ENCODE measurements at regions not wholly inside any gene's neighbourhood (a gene's known extent, or its start where the extent isn't known, plus 50 kb on each side); places are given as distances from the start of the nearest gene placed in this dataset.
"Not testable (repeated sequence)": the region's sequence is repeated elsewhere in the genome, so short reads cannot be mapped to it uniquely, and the experiment has no call there.

- no peak for DNase-seq (ENCODE audit: low read depth in 1 of 2, low spot score in 1 of 2)
These were observed 728.7 kb downstream of the DIAPH3 start for GRCh38 chr13:59435024-59435423.

DNA sequence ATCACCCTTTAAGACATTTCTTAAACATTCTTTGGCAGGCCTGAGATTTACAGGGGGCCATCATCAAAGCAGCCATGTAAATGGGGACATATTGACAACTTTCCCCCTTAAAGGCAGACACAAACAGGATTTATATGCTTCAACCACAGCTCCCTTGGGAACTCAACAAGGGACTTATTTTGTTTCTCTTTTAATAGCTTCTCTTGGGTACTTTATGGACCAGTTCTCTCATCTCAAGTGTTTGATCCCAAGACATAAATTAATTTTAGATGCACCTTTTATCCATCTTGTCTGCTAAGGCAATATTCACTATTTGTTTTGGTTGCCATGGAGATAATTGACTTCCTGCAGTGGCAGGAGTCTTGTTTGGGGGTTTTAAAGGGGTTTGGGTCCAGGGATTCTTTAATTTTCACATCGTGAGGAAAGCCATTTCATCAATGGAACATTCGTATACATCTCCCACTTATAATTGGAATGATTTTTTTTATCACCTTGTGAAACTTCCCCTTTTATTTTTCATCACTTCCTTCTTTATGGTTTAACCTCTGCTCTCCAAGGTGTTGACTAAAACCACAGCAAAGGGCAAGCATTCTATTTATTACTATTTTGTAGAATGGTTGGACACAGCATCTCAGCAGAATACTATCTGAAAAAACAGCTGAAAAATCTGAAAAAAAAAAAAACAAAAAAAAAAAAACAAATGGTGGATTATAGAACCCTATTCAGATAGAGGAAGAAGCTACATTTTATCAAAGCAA is 726.0 kb downstream of the DIAPH3 start:
- DNase-seq (ENCODE audit: low read depth in 1 of 2, low spot score in 1 of 2), result no peak

- no peak for DNase-seq (ENCODE audit: low read depth in 1 of 2, low spot score in 1 of 2)
These were observed 723.8 kb downstream of the DIAPH3 start for GRCh38 chr13:59439776-59440428.

- not testable (repeated sequence) for DNase-seq (ENCODE audit: low read depth in 1 of 2, low spot score in 1 of 2)
These were observed 722.7 kb downstream of the DIAPH3 start for GRCh38 chr13:59441068-59441467.

GRCh38 chr13:59441596-59442280 is 722.0 kb downstream of the DIAPH3 start:
- no peak for DNase-seq (ENCODE audit: low read depth in 1 of 2, low spot score in 1 of 2)

GRCh38 chr13:59442461-59442860 is 721.3 kb downstream of the DIAPH3 start:
- no peak for DNase-seq (ENCODE audit: low read depth in 1 of 2, low spot score in 1 of 2)

DNA sequence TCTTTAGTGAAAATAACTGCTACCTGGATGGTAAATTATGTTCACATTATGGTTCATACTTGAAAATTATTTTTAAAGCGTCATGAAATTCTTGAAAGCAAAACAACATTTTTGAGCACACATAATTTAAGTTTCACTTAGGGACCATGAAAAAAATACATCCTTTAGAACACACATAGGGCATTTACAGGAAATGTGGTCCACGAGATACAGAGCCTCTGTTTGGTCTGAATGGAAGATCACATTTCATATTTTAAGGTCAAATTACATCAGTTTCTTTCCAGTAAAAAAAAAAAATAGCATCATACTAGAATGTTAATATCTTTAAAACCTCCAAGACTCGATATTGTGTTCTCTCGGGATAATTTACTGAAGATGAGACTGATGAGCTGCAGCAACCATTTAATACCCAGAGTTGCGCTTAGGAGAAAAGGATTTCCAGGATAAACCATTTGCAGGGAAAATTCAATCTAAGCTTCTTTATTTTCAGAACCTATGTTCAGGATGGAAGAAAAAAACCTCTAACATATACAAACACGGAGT is 720.7 kb downstream of the DIAPH3 start:
- no peak for DNase-seq (ENCODE audit: low read depth in 1 of 2, low spot score in 1 of 2)

DNA sequence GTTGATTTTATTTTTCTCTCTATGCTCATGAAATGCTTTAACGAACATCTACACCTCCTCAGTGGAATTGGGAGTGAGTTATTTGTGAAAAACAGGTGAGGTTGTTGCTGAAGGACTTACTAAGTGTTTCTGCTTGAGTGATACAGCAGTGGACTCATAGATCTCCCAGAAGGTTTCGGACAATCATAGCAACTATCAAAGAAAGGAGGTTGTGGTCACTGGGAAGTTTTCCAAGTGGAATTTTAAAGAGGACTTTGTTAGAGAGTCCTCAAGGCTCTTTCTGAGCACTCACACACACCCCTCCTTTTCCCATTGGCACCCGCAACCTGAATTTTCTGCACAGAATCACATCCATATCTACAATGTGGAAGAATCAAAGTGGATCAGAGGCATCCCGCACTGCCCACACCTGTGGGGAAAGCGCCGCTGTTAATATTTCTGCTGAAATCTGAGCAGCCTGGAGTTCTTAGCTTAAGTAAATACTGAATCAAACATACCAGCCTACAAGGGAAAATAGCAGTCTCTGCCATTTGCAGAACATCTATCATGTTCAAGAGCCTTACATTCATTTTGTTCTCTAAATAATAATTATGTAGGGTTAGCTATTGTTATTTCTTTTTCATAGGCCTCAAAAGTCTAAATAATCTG is 719.4 kb downstream of the DIAPH3 start:
- DNase-seq (ENCODE audit: low read depth in 1 of 2, low spot score in 1 of 2), result no peak

DNA sequence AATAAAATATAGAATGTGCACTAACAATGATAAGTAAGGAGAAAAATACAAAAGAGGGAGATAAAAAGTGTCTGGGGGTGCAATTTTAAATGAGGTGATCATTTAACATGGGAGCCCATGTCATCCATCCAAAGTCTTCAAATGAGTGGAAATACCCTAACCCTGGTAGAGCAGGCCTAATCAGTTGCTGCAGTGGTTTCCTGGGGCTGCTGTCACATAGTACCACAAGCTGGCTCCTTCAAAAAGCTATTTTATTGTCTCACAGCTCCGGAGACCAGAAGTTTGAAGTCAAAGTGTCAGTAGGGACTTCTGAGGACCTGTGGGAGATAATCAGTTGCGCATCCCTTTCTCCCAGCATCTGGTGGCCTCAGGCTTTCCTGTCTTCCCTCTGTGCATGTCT is 717.9 kb downstream of the DIAPH3 start:
- no peak for DNase-seq (ENCODE audit: low read depth in 1 of 2, low spot score in 1 of 2)

DNA sequence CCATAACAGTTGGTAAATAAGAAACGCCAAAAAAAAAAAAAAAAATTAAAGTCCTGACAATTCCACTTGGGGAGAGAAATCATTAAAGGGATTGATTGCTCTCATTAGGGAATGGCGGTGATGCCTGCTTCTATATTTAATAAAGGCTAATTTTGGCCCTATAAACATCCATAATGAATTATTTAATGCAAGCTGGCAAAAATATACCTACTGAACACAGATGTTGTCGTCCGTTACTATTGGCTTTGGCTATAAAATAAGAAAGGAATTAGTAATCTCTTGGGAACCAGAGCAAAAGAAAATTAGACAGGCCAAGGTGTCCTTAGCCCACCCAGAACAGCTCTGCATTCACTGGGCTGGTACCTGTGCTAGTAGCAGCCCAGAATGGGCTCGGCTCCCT is 717.3 kb downstream of the DIAPH3 start:
- DNase-seq (ENCODE audit: low read depth in 1 of 2, low spot score in 1 of 2), result no peak

GRCh38 chr13:59447031-59447430 is 716.7 kb downstream of the DIAPH3 start:
- DNase-seq (ENCODE audit: low read depth in 1 of 2, low spot score in 1 of 2), result no peak

- DNase-seq (ENCODE audit: low read depth in 1 of 2, low spot score in 1 of 2), result no peak
These were observed 715.7 kb downstream of the DIAPH3 start for GRCh38 chr13:59447846-59448620.

- DNase-seq (ENCODE audit: low read depth in 1 of 2, low spot score in 1 of 2), result no peak
These were observed 714.0 kb downstream of the DIAPH3 start for GRCh38 chr13:59449750-59450149.

- DNase-seq (ENCODE audit: low read depth in 1 of 2, low spot score in 1 of 2), result no peak
These were observed 713.5 kb downstream of the DIAPH3 start for GRCh38 chr13:59450229-59450628.

GRCh38 chr13:59451236-59451635 is 712.5 kb downstream of the DIAPH3 start:
- DNase-seq (ENCODE audit: low read depth in 1 of 2, low spot score in 1 of 2), result no peak

- no peak for DNase-seq (ENCODE audit: low read depth in 1 of 2, low spot score in 1 of 2)
These were observed 711.4 kb downstream of the DIAPH3 start for GRCh38 chr13:59452189-59452890.

DNA sequence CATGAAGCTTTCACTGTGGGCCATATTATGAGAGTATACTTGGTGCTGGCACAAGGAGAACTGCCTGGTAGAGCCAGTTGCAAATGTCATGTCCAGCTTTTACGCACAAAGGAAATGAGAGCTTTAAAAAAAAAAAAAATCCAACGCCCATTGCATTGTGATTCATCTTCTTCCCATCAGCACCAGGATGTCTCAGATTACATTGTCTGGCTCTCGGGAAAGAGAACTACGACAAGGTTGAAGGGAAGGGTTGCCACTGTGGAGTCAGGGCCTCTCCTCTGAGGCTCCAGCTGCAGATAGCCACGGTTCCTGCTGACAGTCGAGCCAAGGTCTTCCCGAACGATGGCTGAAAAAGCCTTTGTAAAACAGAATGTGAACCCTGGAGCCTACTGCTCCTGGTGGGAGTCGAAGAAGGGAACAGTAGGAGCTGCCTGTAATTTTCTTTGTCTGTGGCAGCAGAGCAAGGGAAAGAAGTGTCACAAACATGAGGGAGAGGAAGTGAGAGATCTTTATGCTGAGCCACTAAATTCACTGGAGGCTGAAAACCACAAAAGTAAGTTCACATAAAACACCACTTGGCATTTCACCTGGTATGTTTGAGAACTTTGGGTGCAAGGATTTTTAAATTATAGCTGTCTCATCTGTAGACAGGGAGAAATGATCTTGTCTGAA is 704.7 kb downstream of the DIAPH3 start:
- no peak for DNase-seq (ENCODE audit: low read depth in 1 of 2, low spot score in 1 of 2)

- DNase-seq (ENCODE audit: low read depth in 1 of 2, low spot score in 1 of 2), result no peak
These were observed 703.8 kb downstream of the DIAPH3 start for GRCh38 chr13:59459972-59460371.

GRCh38 chr13:59461411-59461810 is 702.3 kb downstream of the DIAPH3 start:
- DNase-seq (ENCODE audit: low read depth in 1 of 2, low spot score in 1 of 2), result no peak

DNA sequence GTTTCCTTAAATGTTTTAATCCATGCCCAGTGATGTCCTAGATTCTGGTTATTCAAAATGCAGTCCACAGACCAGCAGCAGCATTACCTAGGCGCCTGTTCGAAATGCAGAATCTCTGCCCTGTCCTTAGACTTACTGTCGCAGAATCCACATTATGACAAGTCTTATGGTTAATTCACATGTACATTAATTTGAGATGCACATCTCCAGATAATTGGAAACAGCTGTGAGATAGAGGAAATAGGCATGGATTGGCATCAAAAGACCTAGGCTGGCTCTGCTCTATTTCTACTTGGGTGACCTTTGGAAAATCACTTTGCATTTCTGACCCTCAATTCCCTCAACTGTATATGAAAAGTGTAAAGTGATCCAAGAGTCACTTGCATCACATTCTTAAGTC is 700.7 kb downstream of the DIAPH3 start:
- DNase-seq (ENCODE audit: low read depth in 1 of 2, low spot score in 1 of 2), result no peak
